CD14-positive monocyte (primary cell): ENCODE measurements at regions not wholly inside any gene's neighbourhood (a gene's known extent, or its start where the extent isn't known, plus 50 kb on each side); places are given as distances from the start of the nearest gene placed in this dataset.

ENCODE experiments used
- DNase-seq, 3 donors: peaks; one replicate each; pipeline ENCODE4 v3.0.0-alpha.2; 2011 to 2022
- H2AFZ ChIP-seq: 2 replicates; pipeline ENCODE4 v1.6.0; 2012; ENCODE audit warnings: mild to moderate bottlenecking, low read depth, low read length, inconsistent platforms; ENCODE audit not compliant: insufficient read depth, poor library complexity, severe bottlenecking
- H3K27ac ChIP-seq, 2 donors: 1 replicate in 1 of 2; 2 replicates in 1 of 2; pipeline ENCODE4 v1.5.1; 2012 to 2013; ENCODE audit warnings: low read length in 2 of 2, control low read depth in 1 of 2, inconsistent platforms in 1 of 2, low read depth in 1 of 2, mild to moderate bottlenecking in 1 of 2
- H3K27me3 ChIP-seq, 2 donors: one replicate each; pipeline versions ENCODE4 v1.6.0 to v1.6.1; 2011 to 2013; ENCODE audit warnings: low read length in 2 of 2; ENCODE audit not compliant: control insufficient read depth in 2 of 2, insufficient read depth in 2 of 2
- H3K36me3 ChIP-seq, 2 donors: replicated peaks in 1 of 2; 1 replicate in 1 of 2; 2 replicates in 1 of 2; pipeline versions ENCODE4 v1.5.1 to v1.6.1; 2012 to 2013; ENCODE audit warnings: low read length in 2 of 2, control low read depth in 1 of 2, inconsistent platforms in 1 of 2, mild to moderate bottlenecking in 1 of 2; ENCODE audit not compliant: insufficient read depth in 2 of 2, control insufficient read depth in 1 of 2
- H3K4me1 ChIP-seq, 2 donors: 1 replicate in 1 of 2; 2 replicates in 1 of 2; pipeline versions ENCODE4 v1.5.1 to v1.6.1; 2012 to 2013; ENCODE audit warnings: low read length in 2 of 2, control low read depth in 1 of 2, inconsistent platforms in 1 of 2, mild to moderate bottlenecking in 1 of 2, moderate library complexity in 1 of 2; ENCODE audit not compliant: insufficient read depth in 2 of 2, control insufficient read depth in 1 of 2
- H3K4me2 ChIP-seq: replicated peaks from 2 replicates; pipeline ENCODE3; 2012; ENCODE audit warnings: low read length, moderate library complexity, mild to moderate bottlenecking; ENCODE audit not compliant: poor library complexity, severe bottlenecking; ENCODE audit errors: extremely low read depth
- H3K4me3 ChIP-seq, 3 experiments: fragments of 200-600 bp in 1 of 3; sonication (generic) in 1 of 3; replicated peaks in 1 of 3; 1 replicate in 2 of 3; 2 replicates in 1 of 3; pipeline ENCODE4 v1.5.1; 2011 to 2013; ENCODE audit warnings: low read length in 3 of 3, mild to moderate bottlenecking in 3 of 3, control low read depth in 2 of 3, low read depth in 2 of 3, inconsistent platforms in 1 of 3, moderate library complexity in 1 of 3
- H3K79me2 ChIP-seq: 2 replicates; pipeline ENCODE4 v1.6.0; 2012; ENCODE audit warnings: mild to moderate bottlenecking, control low read depth, inconsistent platforms, low read length, moderate library complexity; ENCODE audit not compliant: insufficient read depth
- H3K9ac ChIP-seq: 2 replicates; pipeline ENCODE4 v1.6.0; 2017; ENCODE audit warnings: low read length, mild to moderate bottlenecking; ENCODE audit not compliant: insufficient read depth, poor library complexity, severe bottlenecking
- H3K9me3 ChIP-seq, 2 donors: replicated peaks in 1 of 2; 1 replicate in 1 of 2; 2 replicates in 1 of 2; pipeline versions ENCODE4 v1.5.1 to v1.6.1; 2012 to 2013; ENCODE audit warnings: low read length in 2 of 2, control low read depth in 1 of 2; ENCODE audit not compliant: control insufficient read depth in 1 of 2, insufficient read depth in 1 of 2
- H4K20me1 ChIP-seq: 2 replicates; pipeline ENCODE4 v1.6.0; 2012; ENCODE audit warnings: mild to moderate bottlenecking, low read length, control low read depth, moderate library complexity; ENCODE audit not compliant: insufficient read depth
- H3K27ac Mint-ChIP-seq, 7 donors: one replicate each; pipeline ENCODE4 v1.8.0; 2020; ENCODE audit warnings: mild to moderate bottlenecking in 7 of 7, mixed read lengths in 7 of 7, moderate library complexity in 6 of 7, inconsistent platforms in 2 of 7
- H3K27me3 Mint-ChIP-seq, 3 donors: one replicate each; pipeline ENCODE4 v1.8.0; 2021 to 2022; ENCODE audit warnings: low read depth in 3 of 3, mild to moderate bottlenecking in 3 of 3, mixed read lengths in 3 of 3, moderate library complexity in 3 of 3, inconsistent platforms in 1 of 3
- H3K36me3 Mint-ChIP-seq, 2 donors: one replicate each; pipeline ENCODE4 v1.8.0; 2020; ENCODE audit warnings: mixed read lengths in 2 of 2, inconsistent platforms in 1 of 2, mild to moderate bottlenecking in 1 of 2
- H3K4me1 Mint-ChIP-seq: one replicate; pipeline ENCODE4 v1.8.0; 2020; ENCODE audit warnings: mild to moderate bottlenecking, mixed read lengths
- H3K4me3 Mint-ChIP-seq, 2 donors: one replicate each; pipeline ENCODE4 v1.8.0; 2020; ENCODE audit warnings: mild to moderate bottlenecking in 2 of 2, mixed read lengths in 2 of 2, moderate library complexity in 1 of 2
- H3K9me3 Mint-ChIP-seq, 7 donors: one replicate each; pipeline ENCODE4 v1.8.0; 2020 to 2022; ENCODE audit warnings: mixed read lengths in 7 of 7, mild to moderate bottlenecking in 6 of 7, moderate library complexity in 6 of 7, inconsistent platforms in 2 of 7
- WGBS: methylation state at CpG from one replicate; pipeline ENCODE4 v1.1.5; 2013; ENCODE audit warnings: missing lambda C conversion rate; ENCODE audit not compliant: insufficient coverage; 5-methylcytosine and 5-hydroxymethylcytosine counted together
- intact Hi-C, 2 donors: fragments of 100-400 bp; cut with micrococcal nuclease; formaldehyde crosslinking; loops; one replicate each; pipeline versions ENCODE4 v1.15.0 to v1.15.1; 2023
- TF ChIP-seq, protein P1 (sequence below): fragments of 200-600 bp; IDR thresholded peaks from one replicate; pipeline ENCODE4 v1.8.0; 2022; ENCODE audit warnings: antibody characterized with exemption, mild to moderate bottlenecking

DNA sequence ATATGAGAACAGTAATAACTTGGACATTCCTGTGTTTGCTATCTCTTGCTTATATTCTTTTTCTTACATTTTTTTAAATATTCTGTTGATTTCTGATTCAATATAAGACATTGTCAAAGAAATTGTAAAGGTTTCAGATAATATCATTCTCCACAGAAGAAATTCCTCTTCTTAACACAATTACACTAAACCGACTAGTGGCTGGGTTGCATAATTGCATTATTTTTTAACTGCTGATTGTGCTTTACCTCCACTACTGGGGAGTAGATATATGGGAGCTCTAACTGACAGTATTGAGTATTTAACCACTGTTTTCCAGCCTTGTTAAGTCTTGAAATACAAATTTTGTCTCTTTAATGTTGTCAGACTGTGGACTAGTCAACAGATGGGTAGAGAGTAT lies 723.8 kb upstream of the EDIL3 start:
- no peaks in the 10 kb centered on the region for H3K27me3 Mint-ChIP-seq
- Histone ChIP-seq H3K79me2 (no peaks in the 10 kb centered on the region), H3K4me1 (no peaks in the 10 kb centered on the region), H3K4me2 (no peak overlapping the region), H3K9ac (no peak overlapping the region), H3K9me3 (no peaks in the 10 kb centered on the region), H4K20me1 (no peaks in the 10 kb centered on the region), H3K36me3 (no peaks in the 10 kb centered on the region), H3K27ac (no peak overlapping the region), H3K4me3 (no peak overlapping the region), H2AFZ (no peak overlapping the region), H3K27me3 (no peaks in the 10 kb centered on the region)
- peaks cover 0 to 3% (median 0%) of the 10 kb centered on the region in 7 donors for H3K9me3 Mint-ChIP-seq
- no peaks in the 10 kb centered on the region for H3K36me3 Mint-ChIP-seq
- TF ChIP-seq, protein P1, sequence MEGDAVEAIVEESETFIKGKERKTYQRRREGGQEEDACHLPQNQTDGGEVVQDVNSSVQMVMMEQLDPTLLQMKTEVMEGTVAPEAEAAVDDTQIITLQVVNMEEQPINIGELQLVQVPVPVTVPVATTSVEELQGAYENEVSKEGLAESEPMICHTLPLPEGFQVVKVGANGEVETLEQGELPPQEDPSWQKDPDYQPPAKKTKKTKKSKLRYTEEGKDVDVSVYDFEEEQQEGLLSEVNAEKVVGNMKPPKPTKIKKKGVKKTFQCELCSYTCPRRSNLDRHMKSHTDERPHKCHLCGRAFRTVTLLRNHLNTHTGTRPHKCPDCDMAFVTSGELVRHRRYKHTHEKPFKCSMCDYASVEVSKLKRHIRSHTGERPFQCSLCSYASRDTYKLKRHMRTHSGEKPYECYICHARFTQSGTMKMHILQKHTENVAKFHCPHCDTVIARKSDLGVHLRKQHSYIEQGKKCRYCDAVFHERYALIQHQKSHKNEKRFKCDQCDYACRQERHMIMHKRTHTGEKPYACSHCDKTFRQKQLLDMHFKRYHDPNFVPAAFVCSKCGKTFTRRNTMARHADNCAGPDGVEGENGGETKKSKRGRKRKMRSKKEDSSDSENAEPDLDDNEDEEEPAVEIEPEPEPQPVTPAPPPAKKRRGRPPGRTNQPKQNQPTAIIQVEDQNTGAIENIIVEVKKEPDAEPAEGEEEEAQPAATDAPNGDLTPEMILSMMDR = no peak
- H3K27ac Mint-ChIP-seq = no peak overlapping the region
- H3K4me3 Mint-ChIP-seq = no peak overlapping the region
- intact Hi-C loops = no loop called here
- WGBS = no CpG with 5 or more reads among the region's 1 CpG
- no peaks in the 10 kb centered on the region for H3K4me1 Mint-ChIP-seq
- no peak for DNase-seq

DNA sequence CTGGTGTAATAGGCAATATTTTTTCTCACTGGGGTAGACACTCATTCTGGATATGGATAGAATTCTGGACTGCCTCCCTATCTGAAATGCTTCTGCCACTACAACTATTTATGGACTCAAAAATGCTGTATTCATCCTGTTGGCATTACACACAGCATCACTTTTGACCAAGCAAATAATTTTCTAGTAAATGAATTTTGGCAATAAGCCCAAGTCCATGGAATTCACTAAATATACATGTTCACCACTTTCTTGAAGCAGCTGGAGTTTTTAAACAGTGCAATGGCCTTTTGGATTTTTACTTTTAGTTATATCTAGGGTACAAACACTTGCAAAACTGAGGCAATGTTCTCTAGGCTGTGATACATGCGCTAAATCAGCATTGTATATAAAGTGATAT lies 724.9 kb upstream of the EDIL3 start:
- no peak for DNase-seq
- WGBS = no CpG with 5 or more reads among the region's 1 CpG
- Histone ChIP-seq H3K4me3 (no peak overlapping the region), H3K9ac (no peak overlapping the region), H2AFZ (no peak overlapping the region), H3K27me3 (no peaks in the 10 kb centered on the region), H3K79me2 (no peaks in the 10 kb centered on the region), H3K9me3 (no peaks in the 10 kb centered on the region), H3K36me3 (no peaks in the 10 kb centered on the region), H4K20me1 (no peaks in the 10 kb centered on the region), H3K4me1 (no peaks in the 10 kb centered on the region), H3K4me2 (no peak overlapping the region), H3K27ac (no peak overlapping the region)
- Mint-ChIP-seq H3K27ac (no peak overlapping the region), H3K27me3 (no peaks in the 10 kb centered on the region), H3K9me3 (peaks cover 0 to 3% (median 0%) of the 10 kb centered on the region in 7 donors), H3K4me3 (no peak overlapping the region), H3K36me3 (no peaks in the 10 kb centered on the region), H3K4me1 (no peaks in the 10 kb centered on the region)
- TF ChIP-seq, protein P1 = no peak
- intact Hi-C loops = no loop called here
